ENCODE measurements at regions not wholly inside any gene's neighbourhood (a gene's known extent, or its start where the extent isn't known, plus 50 kb on each side); places are given as distances from the start of the nearest gene placed in this dataset.

- TF ChIP-seq CTCF (IDR thresholded peaks at IDR 0.05) (no peak), ZFX (IDR thresholded peaks at IDR 0.05; ENCODE audit: borderline replicate concordance) (no peak)
These were observed 248.2 kb downstream of the PARM1 start for GRCh38 chr4:75180790-75181776.
